Endothelial cell of umbilical vein (primary cell): ENCODE measurements at regions not wholly inside any gene's neighbourhood (a gene's known extent, or its start where the extent isn't known, plus 50 kb on each side); places are given as distances from the start of the nearest gene placed in this dataset.

Experiments
- BruUV-seq: library from RNA; stranded (reverse); fragments of 400-500 nt; replicated peaks from 2 replicates; lab custom pipeline; 2021; lab: Mats Ljungman, UMichigan
- CTCF ChIA-PET: fragments of 300-600, 350-600 bp; sonication (Branson Sonifier 250); formaldehyde crosslinking; loops from one replicate; lab custom pipeline; 2021; ENCODE audit warnings: antibody characterized with exemption, inconsistent platforms; lab: Charles Lee
- POLR2A ChIA-PET: fragments of 300-600, 350-600 bp; sonication (Branson Sonifier 250); formaldehyde crosslinking; loops from one replicate; lab custom pipeline; 2021; ENCODE audit warnings: antibody characterized with exemption, inconsistent platforms; lab: Charles Lee
- DNase-seq: peaks from one replicate; pipeline ENCODE4 v3.0.0-alpha.2; 2011; ENCODE audit warnings: low read depth, low spot score
- FAIRE-seq: peaks from 2 replicates; lab custom pipeline; 2011; peaks lifted over from hg19 to GRCh38; lab: Jason Lieb, UNC
- H2AFZ ChIP-seq: 2 replicates; pipeline ENCODE4 v1.6.0; 2012; ENCODE audit warnings: low read depth, low read length, control low read depth, inconsistent platforms
- H3K27ac ChIP-seq: 2 replicates; pipeline ENCODE4 v1.5.1; 2011; ENCODE audit warnings: low read depth, mild to moderate bottlenecking, control low read depth, low read length, moderate library complexity; ENCODE audit not compliant: insufficient read depth
- H3K27me3 ChIP-seq, 2 experiments: 2 replicates each; pipeline versions ENCODE4 v1.6.0 to v1.6.1; 2011; ENCODE audit warnings: low read length in 2 of 2, mixed read lengths in 1 of 2; ENCODE audit not compliant: control insufficient read depth in 2 of 2, insufficient read depth in 2 of 2
- H3K36me3 ChIP-seq, 2 experiments: 2 replicates in 1 of 2; 3 replicates in 1 of 2; pipeline ENCODE4 v1.5.1; 2011; ENCODE audit warnings: low read length in 2 of 2, mild to moderate bottlenecking in 1 of 2, moderate library complexity in 1 of 2; ENCODE audit not compliant: control insufficient read depth in 2 of 2, insufficient read depth in 2 of 2; ENCODE audit errors: extremely low read depth in 1 of 2
- H3K4me1 ChIP-seq: 3 replicates; pipeline ENCODE4 v1.5.1; 2011; ENCODE audit warnings: mild to moderate bottlenecking, low read length; ENCODE audit not compliant: control insufficient read depth, insufficient read depth; ENCODE audit errors: extremely low read depth
- H3K4me2 ChIP-seq: 2 replicates; pipeline ENCODE4 v1.6.1; 2011; ENCODE audit warnings: low read length, control low read depth, mixed read lengths; ENCODE audit not compliant: insufficient read depth
- H3K4me3 ChIP-seq, 3 experiments: fragments of 200-600 bp in 1 of 3; sonication (generic), shearing (Covaris generic) in 1 of 3; replicated peaks in 1 of 3; 2 replicates each; pipeline ENCODE4 v1.5.1; 2011 to 2016; ENCODE audit warnings: control low read depth in 3 of 3, low read length in 3 of 3, mild to moderate bottlenecking in 2 of 3, inconsistent platforms in 1 of 3, low read depth in 1 of 3, moderate library complexity in 1 of 3; ENCODE audit not compliant: insufficient read depth in 1 of 3
- H3K79me2 ChIP-seq: 2 replicates; pipeline ENCODE4 v1.6.0; 2012; ENCODE audit warnings: low read length, inconsistent platforms; ENCODE audit not compliant: control insufficient read depth, insufficient read depth
- H3K9ac ChIP-seq: replicated peaks from 2 replicates; pipeline ENCODE3; 2011; ENCODE audit warnings: low read length, control low read depth; ENCODE audit not compliant: insufficient read depth; ENCODE audit errors: extremely low read depth
- H3K9me1 ChIP-seq: replicated peaks from 3 replicates; pipeline ENCODE4 v1.6.0; 2011; ENCODE audit warnings: mild to moderate bottlenecking, low read length; ENCODE audit not compliant: control insufficient read depth, insufficient read depth; ENCODE audit errors: extremely low read depth
- H3K9me3 ChIP-seq: replicated peaks from 2 replicates; pipeline ENCODE4 v1.5.1; 2012; ENCODE audit warnings: low read length, inconsistent platforms; ENCODE audit not compliant: control insufficient read depth, insufficient read depth
- H4K20me1 ChIP-seq: replicated peaks from 2 replicates; pipeline ENCODE3; 2011; ENCODE audit warnings: mild to moderate bottlenecking, low read length; ENCODE audit not compliant: control insufficient read depth, insufficient read depth; ENCODE audit errors: extremely low read depth
- CTCF ChIP-seq, 2 donors: IDR thresholded peaks; 1 replicate in 1 of 2; 2 replicates in 1 of 2; pipeline ENCODE4 v1.5.1; 2011; ENCODE audit warnings: low read length in 2 of 2, mild to moderate bottlenecking in 2 of 2, moderate library complexity in 2 of 2, control low read depth in 1 of 2, inconsistent platforms in 1 of 2, low read depth in 1 of 2; ENCODE audit not compliant: insufficient read depth in 1 of 2; ENCODE audit errors: extremely low read depth in 1 of 2
- FOS ChIP-seq: IDR thresholded peaks from 2 replicates; pipeline ENCODE4 v1.6.1; 2011; ENCODE audit warnings: mild to moderate bottlenecking, low read length, moderate library complexity, borderline replicate concordance; ENCODE audit not compliant: insufficient read depth
- GATA2 ChIP-seq: IDR thresholded peaks from 2 replicates; pipeline ENCODE4 v1.7.0; 2011; ENCODE audit warnings: low read depth, mild to moderate bottlenecking, moderate library complexity, mixed read lengths, low read length; ENCODE audit not compliant: insufficient read length, insufficient read depth
- MAX ChIP-seq: IDR thresholded peaks from 2 replicates; pipeline ENCODE4 v1.6.1; 2011; ENCODE audit not compliant: insufficient read depth, insufficient read length
- MYC ChIP-seq: IDR thresholded peaks from one replicate; pipeline ENCODE4 v1.6.1; 2011; ENCODE audit warnings: mild to moderate bottlenecking, low read depth, low read length
- POLR2A ChIP-seq: IDR thresholded peaks from 2 replicates; pipeline ENCODE4 v1.6.1; 2012; ENCODE audit warnings: low read depth, mild to moderate bottlenecking, control low read depth, low read length
- POLR2AphosphoS5 ChIP-seq: IDR thresholded peaks from 2 replicates; pipeline ENCODE4 v1.6.1; 2012; ENCODE audit warnings: low read depth, mild to moderate bottlenecking, control low read depth, low read length, moderate library complexity; ENCODE audit not compliant: insufficient read depth
- dilution Hi-C: fragments of 300-500 bp; cut with MboI; formaldehyde crosslinking; loops from one replicate; pipeline ENCODE4 v1.15.0; 2019; ENCODE audit warnings: low sequenced_read_pairs; ENCODE audit not compliant: extremely low pct_ligation_motif_present
- intact Hi-C: fragments of 100-400 bp; cut with micrococcal nuclease; formaldehyde crosslinking; loops from one replicate; pipeline ENCODE4 v1.10.0; 2022

- Histone ChIP-seq H3K27ac (no peak overlapping the region), H3K27me3 (no peaks in the 10 kb centered on the region), H3K9me3 (no peaks in the 10 kb centered on the region), H3K4me1 (no peaks in the 10 kb centered on the region), H3K9ac (no peak overlapping the region), H3K9me1 (peaks cover 2% of the 10 kb centered on the region), H3K36me3 (no peaks in the 10 kb centered on the region), H4K20me1 (no peaks in the 10 kb centered on the region), H2AFZ (no peak overlapping the region), H3K79me2 (no peaks in the 10 kb centered on the region), H3K4me3 (no peak overlapping the region), H3K4me2 (no peak overlapping the region)
- FAIRE-seq: no peak
- POLR2A ChIA-PET: no interaction called here
- DNase-seq: no peak
- BruUV-seq: no TSS peak
- intact Hi-C loops (no loop called here), dilution Hi-C loops (no loop called here)
- TF ChIP-seq MAX: no peak
- TF ChIP-seq GATA2: no peak
- no peak for TF ChIP-seq POLR2AphosphoS5
- TF ChIP-seq FOS: no peak
- TF ChIP-seq MYC: no peak
- TF ChIP-seq CTCF (IDR thresholded peaks at IDR 0.05; ENCODE audit: extremely low read depth in 1 of 2, insufficient read depth in 1 of 2, low read depth in 1 of 2, low read length in 2 of 2): no peak
- TF ChIP-seq POLR2A: no peak
- CTCF ChIA-PET: interaction anchor here (1.1 kb wide), 1 partner anchor 25 kb away, joined by 3 read pairs; no protein-coding TSS in a partner anchor
Measured at GRCh38 chr4:116438417-116438816, 647.0 kb downstream of the TRAM1L1 start.
